ENCODE measurements at regions not wholly inside any gene's neighbourhood (a gene's known extent, or its start where the extent isn't known, plus 50 kb on each side); places are given as distances from the start of the nearest gene placed in this dataset.
A peak's percentile ranks its signal among the peaks of the same experiment; 100 is the strongest.
"Not testable (repeated sequence)": the region's sequence is repeated elsewhere in the genome, so short reads cannot be mapped to it uniquely, and the experiment has no call there.

- H3K27ac Mint-ChIP-seq (ENCODE audit: unreplicated experiment), result no peak overlapping the region
These were observed 95.7 kb upstream of the AMZ2 start for GRCh38 chr17:68152161-68152571.

GRCh38 chr17:68155692-68156091 lies 92.2 kb upstream of the AMZ2 start:
- Histone ChIP-seq H3K4me3 (ENCODE audit: low read depth, low read length) (no peak overlapping the region), H3K36me3 (ENCODE audit: control insufficient read depth, insufficient read depth, low read length) (no peaks in the 10 kb centered on the region), H3K9me3 (no peaks in the 10 kb centered on the region), H3K27me3 (replicated peaks; ENCODE audit: control insufficient read depth, insufficient read depth, low read length) (no peaks in the 10 kb centered on the region), H3K4me1 (no peaks in the 10 kb centered on the region)
- ChIA-PET POLR2A (no interaction called here), CTCF (no interaction called here)
- Mint-ChIP-seq H3K36me3 (ENCODE audit: insufficient read depth, unreplicated experiment) (no peaks in the 10 kb centered on the region), H3K27me3 (ENCODE audit: insufficient read depth, unreplicated experiment) (no peaks in the 10 kb centered on the region), H3K4me1 (ENCODE audit: low read depth, unreplicated experiment) (no peaks in the 10 kb centered on the region), H3K27ac (ENCODE audit: unreplicated experiment) (no peak overlapping the region), H3K4me3 (ENCODE audit: unreplicated experiment) (no peak overlapping the region), H3K9me3 (ENCODE audit: unreplicated experiment) (no peaks in the 10 kb centered on the region)
- BruUV-seq (replicated peaks), result no TSS peak
- no peak for DNase-seq
- intact Hi-C loops (cut with micrococcal nuclease; ENCODE audit: unreplicated experiment), result no loop called here
- TF ChIP-seq, protein P1, sequence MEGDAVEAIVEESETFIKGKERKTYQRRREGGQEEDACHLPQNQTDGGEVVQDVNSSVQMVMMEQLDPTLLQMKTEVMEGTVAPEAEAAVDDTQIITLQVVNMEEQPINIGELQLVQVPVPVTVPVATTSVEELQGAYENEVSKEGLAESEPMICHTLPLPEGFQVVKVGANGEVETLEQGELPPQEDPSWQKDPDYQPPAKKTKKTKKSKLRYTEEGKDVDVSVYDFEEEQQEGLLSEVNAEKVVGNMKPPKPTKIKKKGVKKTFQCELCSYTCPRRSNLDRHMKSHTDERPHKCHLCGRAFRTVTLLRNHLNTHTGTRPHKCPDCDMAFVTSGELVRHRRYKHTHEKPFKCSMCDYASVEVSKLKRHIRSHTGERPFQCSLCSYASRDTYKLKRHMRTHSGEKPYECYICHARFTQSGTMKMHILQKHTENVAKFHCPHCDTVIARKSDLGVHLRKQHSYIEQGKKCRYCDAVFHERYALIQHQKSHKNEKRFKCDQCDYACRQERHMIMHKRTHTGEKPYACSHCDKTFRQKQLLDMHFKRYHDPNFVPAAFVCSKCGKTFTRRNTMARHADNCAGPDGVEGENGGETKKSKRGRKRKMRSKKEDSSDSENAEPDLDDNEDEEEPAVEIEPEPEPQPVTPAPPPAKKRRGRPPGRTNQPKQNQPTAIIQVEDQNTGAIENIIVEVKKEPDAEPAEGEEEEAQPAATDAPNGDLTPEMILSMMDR (IDR thresholded peaks at IDR 0.05; ENCODE audit: insufficient read depth in 1 of 2, low read depth in 1 of 2, low read length in 1 of 2, severe bottlenecking in 1 of 2, unreplicated experiment in 1 of 2), result no peak

More at GRCh38 chr17:68152161-68152571, 95.7 kb upstream of the AMZ2 start:
- TF ChIP-seq, protein P1 (IDR thresholded peaks at IDR 0.05; ENCODE audit: insufficient read depth in 1 of 2, low read depth in 1 of 2, low read length in 1 of 2, severe bottlenecking in 1 of 2, unreplicated experiment in 1 of 2), result no peak
- Mint-ChIP-seq H3K9me3 (ENCODE audit: unreplicated experiment) (no peaks in the 10 kb centered on the region), H3K27me3 (ENCODE audit: insufficient read depth, unreplicated experiment) (peaks cover 3% of the 10 kb centered on the region), H3K4me1 (ENCODE audit: low read depth, unreplicated experiment) (no peaks in the 10 kb centered on the region), H3K4me3 (ENCODE audit: unreplicated experiment) (no peak overlapping the region), H3K36me3 (ENCODE audit: insufficient read depth, unreplicated experiment) (no peaks in the 10 kb centered on the region)
- POLR2A ChIA-PET, result no interaction called here
- Histone ChIP-seq H3K36me3 (ENCODE audit: control insufficient read depth, insufficient read depth, low read length) (no peaks in the 10 kb centered on the region), H3K4me1 (no peaks in the 10 kb centered on the region), H3K27me3 (replicated peaks; ENCODE audit: control insufficient read depth, insufficient read depth, low read length) (no peaks in the 10 kb centered on the region; the same call in 1 of the 2 replicates), H3K9me3 (no peaks in the 10 kb centered on the region), H3K4me3 (ENCODE audit: low read depth, low read length) (no peak overlapping the region)
- intact Hi-C loops (cut with micrococcal nuclease; ENCODE audit: unreplicated experiment), result loop anchor here (2.0 kb wide), 1 partner anchor 75 kb away; no protein-coding TSS in a partner anchor
- no TSS peak for BruUV-seq (replicated peaks)
- no peak for DNase-seq
- CTCF ChIA-PET, result no interaction called here

GRCh38 chr17:68161644-68162428 lies 86.0 kb upstream of the AMZ2 start:
- no peak for DNase-seq

GRCh38 chr17:68168273-68169164 lies 79.3 kb upstream of the AMZ2 start:
- DNase-seq, result peak in 1 of 2 experiments; percentile 25
- H3K4me3 Mint-ChIP-seq (ENCODE audit: unreplicated experiment), result peak overlapping the region; percentile 67
- H3K27me3 Mint-ChIP-seq (ENCODE audit: insufficient read depth, unreplicated experiment), result not testable (repeated sequence)

More at GRCh38 chr17:68161644-68162428, 86.0 kb upstream of the AMZ2 start:
- Mint-ChIP-seq H3K27ac (ENCODE audit: unreplicated experiment) (no peak overlapping the region), H3K9me3 (ENCODE audit: unreplicated experiment) (no peaks in the 10 kb centered on the region), H3K27me3 (ENCODE audit: insufficient read depth, unreplicated experiment) (no peaks in the 10 kb centered on the region), H3K4me3 (ENCODE audit: unreplicated experiment) (no peak overlapping the region), H3K4me1 (ENCODE audit: low read depth, unreplicated experiment) (no peaks in the 10 kb centered on the region), H3K36me3 (ENCODE audit: insufficient read depth, unreplicated experiment) (no peaks in the 10 kb centered on the region)
- intact Hi-C loops (cut with micrococcal nuclease; ENCODE audit: unreplicated experiment), result no loop called here
- no TSS peak for BruUV-seq (replicated peaks)
- Histone ChIP-seq H3K4me3 (ENCODE audit: low read depth, low read length) (no peak overlapping the region), H3K4me1 (no peaks in the 10 kb centered on the region), H3K36me3 (ENCODE audit: control insufficient read depth, insufficient read depth, low read length) (no peaks in the 10 kb centered on the region), H3K27me3 (replicated peaks; ENCODE audit: control insufficient read depth, insufficient read depth, low read length) (no peaks in the 10 kb centered on the region), H3K9me3 (no peaks in the 10 kb centered on the region)
- POLR2A ChIA-PET, result no interaction called here
- TF ChIP-seq, protein P1 (IDR thresholded peaks at IDR 0.05; ENCODE audit: insufficient read depth in 1 of 2, low read depth in 1 of 2, low read length in 1 of 2, severe bottlenecking in 1 of 2, unreplicated experiment in 1 of 2), result no peak
- CTCF ChIA-PET, result interaction anchor here (0.6 kb wide), 1 partner anchor 292 kb away, joined by 9 read pairs; no protein-coding TSS in a partner anchor

More at GRCh38 chr17:68168273-68169164, 79.3 kb upstream of the AMZ2 start:
- H3K4me1 ChIP-seq; H3K36me3 ChIP-seq (ENCODE audit: control insufficient read depth, insufficient read depth, low read length); H3K9me3 ChIP-seq; H3K27me3 ChIP-seq (replicated peaks; ENCODE audit: control insufficient read depth, insufficient read depth, low read length); intact Hi-C loops (cut with micrococcal nuclease; ENCODE audit: unreplicated experiment); H3K4me1 Mint-ChIP-seq (ENCODE audit: low read depth, unreplicated experiment); H3K9me3 Mint-ChIP-seq (ENCODE audit: unreplicated experiment): not testable (repeated sequence)
- TSS peak; percentile 96 for BruUV-seq (replicated peaks)
- POLR2A ChIA-PET, result interaction anchor here (1.1 kb wide), 1 partner anchor 289 kb away, joined by 3 read pairs; no protein-coding TSS in a partner anchor
- peak overlapping the region; percentile 50 for H3K27ac Mint-ChIP-seq (ENCODE audit: unreplicated experiment)
- CTCF ChIA-PET, result interaction anchor here (0.8 to 1.2 kb wide), 2 partner anchors 79 to 264 kb away, joined by 3 to 4 read pairs; partner anchors contain the start of gene AMZ2
- H3K4me3 ChIP-seq (ENCODE audit: low read depth, low read length), result peak overlapping the region; percentile 43
- peaks cover 12% of the 10 kb centered on the region for H3K36me3 Mint-ChIP-seq (ENCODE audit: insufficient read depth, unreplicated experiment)

All from Caco-2 (cell line).